ENCODE measurements at regions not wholly inside any gene's neighbourhood (a gene's known extent, or its start where the extent isn't known, plus 50 kb on each side); places are given as distances from the start of the nearest gene placed in this dataset.

DNA sequence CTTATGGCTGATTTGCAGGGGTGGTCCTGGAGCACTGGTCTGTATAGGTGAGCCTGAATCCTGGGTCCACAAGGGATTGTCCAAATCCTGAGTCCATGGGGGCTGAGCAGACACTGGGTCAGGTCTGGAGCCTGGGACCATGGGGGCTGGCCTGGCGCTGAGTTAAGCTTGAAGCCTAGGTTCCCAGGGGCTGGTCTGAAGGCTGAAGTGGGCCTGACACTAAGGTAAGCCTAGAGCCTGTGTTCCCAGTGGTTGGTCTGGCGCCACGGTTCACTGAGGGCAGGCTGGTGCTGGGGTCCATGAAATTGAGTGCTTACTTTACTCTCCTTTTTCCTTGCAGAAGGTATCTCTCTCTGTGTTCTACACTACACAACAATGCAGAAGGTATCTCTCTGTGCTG lies 155.8 kb downstream of the RBM46 start:
- DNase-seq (ENCODE audit: low read depth, low spot score) (no peak), FAIRE-seq (no peak)
- H3K4me1 ChIP-seq (ENCODE audit: control insufficient read depth, extremely low read depth, insufficient read depth, low read length): no peaks in the 10 kb centered on the region
- CTCF ChIA-PET: no interaction called here
- no peak overlapping the region for H3K4me3 ChIP-seq (replicated peaks in 1 of 3; ENCODE audit: insufficient read depth in 1 of 3, low read depth in 1 of 3, low read length in 3 of 3)
- POLR2A ChIA-PET: no interaction called here
- no peaks in the 10 kb centered on the region for H3K9me3 ChIP-seq (replicated peaks; ENCODE audit: control insufficient read depth, insufficient read depth, low read length)
- H3K4me2 ChIP-seq (ENCODE audit: insufficient read depth, low read length): no peak overlapping the region
- intact Hi-C loops (cut with micrococcal nuclease): no loop called here
- H3K36me3 ChIP-seq (ENCODE audit: control insufficient read depth in 2 of 2, extremely low read depth in 1 of 2, insufficient read depth in 2 of 2, low read length in 2 of 2): no peaks in the 10 kb centered on the region
- H4K20me1 ChIP-seq (replicated peaks; ENCODE audit: control insufficient read depth, extremely low read depth, insufficient read depth, low read length): no peaks in the 10 kb centered on the region
- H3K9me1 ChIP-seq (replicated peaks; ENCODE audit: control insufficient read depth, extremely low read depth, insufficient read depth, low read length): no peaks in the 10 kb centered on the region
- dilution Hi-C loops (cut with MboI; ENCODE audit: extremely low pct_ligation_motif_present, low sequenced_read_pairs): no loop called here
- no peaks in the 10 kb centered on the region for H3K27me3 ChIP-seq (ENCODE audit: control insufficient read depth in 2 of 2, insufficient read depth in 2 of 2, low read length in 2 of 2)
- TF ChIP-seq, protein P1, sequence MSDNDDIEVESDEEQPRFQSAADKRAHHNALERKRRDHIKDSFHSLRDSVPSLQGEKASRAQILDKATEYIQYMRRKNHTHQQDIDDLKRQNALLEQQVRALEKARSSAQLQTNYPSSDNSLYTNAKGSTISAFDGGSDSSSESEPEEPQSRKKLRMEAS (IDR thresholded peaks at IDR 0.05; ENCODE audit: insufficient read depth, insufficient read length): no peak
- TF ChIP-seq POLR2A (IDR thresholded peaks at IDR 0.05; ENCODE audit: low read depth, low read length) (no peak), JUN (IDR thresholded peaks at IDR 0.05; ENCODE audit: borderline replicate concordance, insufficient read depth, insufficient read length, low read depth) (no peak)
- no peak overlapping the region for H3K9ac ChIP-seq (replicated peaks; ENCODE audit: extremely low read depth, insufficient read depth, low read length)
- H3K27ac ChIP-seq (ENCODE audit: insufficient read depth, low read depth, low read length): no peak overlapping the region
- BruUV-seq (replicated peaks): no TSS peak
- H2AFZ ChIP-seq (ENCODE audit: low read depth, low read length): no peak overlapping the region
- H3K79me2 ChIP-seq (ENCODE audit: control insufficient read depth, insufficient read depth, low read length): no peaks in the 10 kb centered on the region

GRCh38 chr4:154939851-154940250 lies 158.8 kb downstream of the RBM46 start:
- intact Hi-C loops (cut with micrococcal nuclease): no loop called here
- H3K36me3 ChIP-seq (ENCODE audit: control insufficient read depth in 2 of 2, extremely low read depth in 1 of 2, insufficient read depth in 2 of 2, low read length in 2 of 2): no peaks in the 10 kb centered on the region
- ChIA-PET CTCF (no interaction called here), POLR2A (no interaction called here)
- no TSS peak for BruUV-seq (replicated peaks)
- no peaks in the 10 kb centered on the region for H3K27me3 ChIP-seq (ENCODE audit: control insufficient read depth in 2 of 2, insufficient read depth in 2 of 2, low read length in 2 of 2)
- H3K4me1 ChIP-seq (ENCODE audit: control insufficient read depth, extremely low read depth, insufficient read depth, low read length): no peaks in the 10 kb centered on the region
- H4K20me1 ChIP-seq (replicated peaks; ENCODE audit: control insufficient read depth, extremely low read depth, insufficient read depth, low read length): no peaks in the 10 kb centered on the region
- no peak overlapping the region for H2AFZ ChIP-seq (ENCODE audit: low read depth, low read length)
- DNase-seq (ENCODE audit: low read depth, low spot score): no peak
- FAIRE-seq: no peak
- H3K27ac ChIP-seq (ENCODE audit: insufficient read depth, low read depth, low read length): no peak overlapping the region
- no peak overlapping the region for H3K9ac ChIP-seq (replicated peaks; ENCODE audit: extremely low read depth, insufficient read depth, low read length)
- TF ChIP-seq FOS (IDR thresholded peaks at IDR 0.05; ENCODE audit: borderline replicate concordance, insufficient read depth, low read length) (no peak), MYC (IDR thresholded peaks at IDR 0.05; ENCODE audit: low read depth, low read length) (no peak), GATA2 (IDR thresholded peaks at IDR 0.05; ENCODE audit: insufficient read depth, insufficient read length, low read depth, low read length) (no peak), EZH2 (IDR thresholded peaks at IDR 0.05; ENCODE audit: borderline replicate concordance, low read depth, low read length, severe bottlenecking) (no peak), POLR2AphosphoS5 (IDR thresholded peaks at IDR 0.05; ENCODE audit: insufficient read depth, low read depth, low read length) (no peak), POLR2A (IDR thresholded peaks at IDR 0.05; ENCODE audit: low read depth, low read length) (no peak), JUN (IDR thresholded peaks at IDR 0.05; ENCODE audit: borderline replicate concordance, insufficient read depth, insufficient read length, low read depth) (no peak), CTCF (IDR thresholded peaks at IDR 0.05; ENCODE audit: extremely low read depth in 1 of 2, insufficient read depth in 1 of 2, low read depth in 1 of 2, low read length in 2 of 2) (no peak)
- TF ChIP-seq, protein P1 (IDR thresholded peaks at IDR 0.05; ENCODE audit: insufficient read depth, insufficient read length): no peak
- no peak overlapping the region for H3K4me2 ChIP-seq (ENCODE audit: insufficient read depth, low read length)
- no peak overlapping the region for H3K4me3 ChIP-seq (replicated peaks in 1 of 3; ENCODE audit: insufficient read depth in 1 of 3, low read depth in 1 of 3, low read length in 3 of 3)
- H3K9me1 ChIP-seq (replicated peaks; ENCODE audit: control insufficient read depth, extremely low read depth, insufficient read depth, low read length): no peaks in the 10 kb centered on the region
- no peaks in the 10 kb centered on the region for H3K79me2 ChIP-seq (ENCODE audit: control insufficient read depth, insufficient read depth, low read length)
- H3K9me3 ChIP-seq (replicated peaks; ENCODE audit: control insufficient read depth, insufficient read depth, low read length): no peaks in the 10 kb centered on the region
- dilution Hi-C loops (cut with MboI; ENCODE audit: extremely low pct_ligation_motif_present, low sequenced_read_pairs): no loop called here
